ENCODE measurements at regions not wholly inside any gene's neighbourhood (a gene's known extent, or its start where the extent isn't known, plus 50 kb on each side); places are given as distances from the start of the nearest gene placed in this dataset.

GRCh38 chr21:17738176-17738953 is 80.8 kb downstream of the C21orf91 start:
- Mint-ChIP-seq H3K27ac (no peak overlapping the region), H3K27me3 (peaks cover 5% of the 10 kb centered on the region), H3K4me3 (no peak overlapping the region), H3K9me3 (peaks cover 0 to 3% (median 0%) of the 10 kb centered on the region in 7 donors), H3K4me1 (peaks cover 3 to 21% (median 11%) of the 10 kb centered on the region in 4 donors), H3K36me3 (no peaks in the 10 kb centered on the region)
- Histone ChIP-seq H3K4me1 (ENCODE audit: control insufficient read depth, insufficient read depth, low read length, poor library complexity, severe bottlenecking) (no peaks in the 10 kb centered on the region), H3K9me3 (ENCODE audit: control insufficient read depth in 2 of 2, low read length in 2 of 2) (no peaks in the 10 kb centered on the region), H3K27me3 (ENCODE audit: control insufficient read depth, insufficient read depth, low read length) (peaks cover 2% of the 10 kb centered on the region), H3K27ac (ENCODE audit: insufficient read depth, low read length, poor library complexity, severe bottlenecking) (no peak overlapping the region), H3K4me3 (ENCODE audit: low read depth, low read length) (no peak overlapping the region), H3K36me3 (ENCODE audit: control insufficient read depth, insufficient read depth, low read length) (no peaks in the 10 kb centered on the region)
- ATAC-seq (ENCODE audit: low read depth in 2 of 2) (no peak), DNase-seq (no peak)

- Histone ChIP-seq H3K36me3 (ENCODE audit: control insufficient read depth, insufficient read depth, low read length) (no peaks in the 10 kb centered on the region), H3K4me3 (ENCODE audit: low read depth, low read length) (no peak overlapping the region), H3K9me3 (ENCODE audit: control insufficient read depth in 2 of 2, low read length in 2 of 2) (no peaks in the 10 kb centered on the region), H3K27me3 (ENCODE audit: control insufficient read depth, insufficient read depth, low read length) (peaks cover 2% of the 10 kb centered on the region), H3K4me1 (ENCODE audit: control insufficient read depth, insufficient read depth, low read length, poor library complexity, severe bottlenecking) (no peaks in the 10 kb centered on the region), H3K27ac (ENCODE audit: insufficient read depth, low read length, poor library complexity, severe bottlenecking) (no peak overlapping the region)
- peaks cover 2 to 10% (median 7%) of the 10 kb centered on the region in 4 donors for H3K4me1 Mint-ChIP-seq
- no peak for DNase-seq
- no peak overlapping the region for H3K4me3 Mint-ChIP-seq
- H3K36me3 Mint-ChIP-seq: no peaks in the 10 kb centered on the region
- H3K27me3 Mint-ChIP-seq: peaks cover 5% of the 10 kb centered on the region
- H3K27ac Mint-ChIP-seq: no peak overlapping the region
- peaks cover 0 to 3% (median 0%) of the 10 kb centered on the region in 7 donors for H3K9me3 Mint-ChIP-seq
- no peak for ATAC-seq (ENCODE audit: low read depth in 2 of 2)
These were observed 83.1 kb downstream of the C21orf91 start for GRCh38 chr21:17736072-17736471.

- Mint-ChIP-seq H3K4me3 (no peak overlapping the region), H3K36me3 (no peaks in the 10 kb centered on the region), H3K27me3 (peaks cover 11% of the 10 kb centered on the region), H3K4me1 (peaks cover 0 to 9% (median 6%) of the 10 kb centered on the region in 4 donors), H3K27ac (no peak overlapping the region), H3K9me3 (peaks cover 0 to 3% (median 0%) of the 10 kb centered on the region in 7 donors)
- H3K4me3 ChIP-seq (ENCODE audit: low read depth, low read length): no peak overlapping the region
- H3K36me3 ChIP-seq (ENCODE audit: control insufficient read depth, insufficient read depth, low read length): no peaks in the 10 kb centered on the region
- no peaks in the 10 kb centered on the region for H3K4me1 ChIP-seq (ENCODE audit: control insufficient read depth, insufficient read depth, low read length, poor library complexity, severe bottlenecking)
- DNase-seq: no peak
- no peaks in the 10 kb centered on the region for H3K9me3 ChIP-seq (ENCODE audit: control insufficient read depth in 2 of 2, low read length in 2 of 2)
- H3K27me3 ChIP-seq (ENCODE audit: control insufficient read depth, insufficient read depth, low read length): peaks cover 2% of the 10 kb centered on the region
- ATAC-seq (ENCODE audit: low read depth in 2 of 2): no peak
- H3K27ac ChIP-seq (ENCODE audit: insufficient read depth, low read length, poor library complexity, severe bottlenecking): no peak overlapping the region
These were observed 85.9 kb downstream of the C21orf91 start for GRCh38 chr21:17733209-17733608.

GRCh38 chr21:17732306-17732705 is 86.8 kb downstream of the C21orf91 start:
- no peak for DNase-seq
- Histone ChIP-seq H3K27ac (ENCODE audit: insufficient read depth, low read length, poor library complexity, severe bottlenecking) (no peak overlapping the region), H3K4me3 (ENCODE audit: low read depth, low read length) (no peak overlapping the region), H3K36me3 (ENCODE audit: control insufficient read depth, insufficient read depth, low read length) (no peaks in the 10 kb centered on the region), H3K9me3 (ENCODE audit: control insufficient read depth in 2 of 2, low read length in 2 of 2) (no peaks in the 10 kb centered on the region), H3K4me1 (ENCODE audit: control insufficient read depth, insufficient read depth, low read length, poor library complexity, severe bottlenecking) (no peaks in the 10 kb centered on the region), H3K27me3 (ENCODE audit: control insufficient read depth, insufficient read depth, low read length) (peaks cover 2% of the 10 kb centered on the region)
- Mint-ChIP-seq H3K4me1 (peaks cover 0 to 9% (median 6%) of the 10 kb centered on the region in 4 donors), H3K9me3 (peaks cover 0 to 3% (median 0%) of the 10 kb centered on the region in 7 donors), H3K36me3 (no peaks in the 10 kb centered on the region), H3K27me3 (peaks cover 11% of the 10 kb centered on the region), H3K27ac (no peak overlapping the region), H3K4me3 (no peak overlapping the region)
- no peak for ATAC-seq (ENCODE audit: low read depth in 2 of 2)

GRCh38 chr21:17731554-17731953 is 87.6 kb downstream of the C21orf91 start:
- H3K36me3 ChIP-seq (ENCODE audit: control insufficient read depth, insufficient read depth, low read length): no peaks in the 10 kb centered on the region
- peaks cover 0 to 9% (median 6%) of the 10 kb centered on the region in 4 donors for H3K4me1 Mint-ChIP-seq
- H3K4me3 Mint-ChIP-seq: no peak overlapping the region
- ATAC-seq (ENCODE audit: low read depth in 2 of 2) (no peak), DNase-seq (no peak)
- H3K27ac Mint-ChIP-seq: no peak overlapping the region
- H3K27ac ChIP-seq (ENCODE audit: insufficient read depth, low read length, poor library complexity, severe bottlenecking): no peak overlapping the region
- H3K4me1 ChIP-seq (ENCODE audit: control insufficient read depth, insufficient read depth, low read length, poor library complexity, severe bottlenecking): no peaks in the 10 kb centered on the region
- H3K27me3 Mint-ChIP-seq: peaks cover 11% of the 10 kb centered on the region
- no peak overlapping the region for H3K4me3 ChIP-seq (ENCODE audit: low read depth, low read length)
- peaks cover 2% of the 10 kb centered on the region for H3K27me3 ChIP-seq (ENCODE audit: control insufficient read depth, insufficient read depth, low read length)
- H3K9me3 ChIP-seq (ENCODE audit: control insufficient read depth in 2 of 2, low read length in 2 of 2): no peaks in the 10 kb centered on the region
- H3K9me3 Mint-ChIP-seq: peaks cover 0 to 3% (median 0%) of the 10 kb centered on the region in 7 donors
- H3K36me3 Mint-ChIP-seq: no peaks in the 10 kb centered on the region

GRCh38 chr21:17730782-17731181 is 88.4 kb downstream of the C21orf91 start:
- DNase-seq (peak in 2 of 3 donors; percentile 2 to 13), ATAC-seq (ENCODE audit: low read depth in 2 of 2) (no peak)
- Histone ChIP-seq H3K4me1 (ENCODE audit: control insufficient read depth, insufficient read depth, low read length, poor library complexity, severe bottlenecking) (no peaks in the 10 kb centered on the region), H3K27ac (ENCODE audit: insufficient read depth, low read length, poor library complexity, severe bottlenecking) (no peak overlapping the region), H3K4me3 (ENCODE audit: low read depth, low read length) (no peak overlapping the region), H3K36me3 (ENCODE audit: control insufficient read depth, insufficient read depth, low read length) (no peaks in the 10 kb centered on the region), H3K27me3 (ENCODE audit: control insufficient read depth, insufficient read depth, low read length) (peaks cover 2% of the 10 kb centered on the region), H3K9me3 (ENCODE audit: control insufficient read depth in 2 of 2, low read length in 2 of 2) (no peaks in the 10 kb centered on the region)
- Mint-ChIP-seq H3K27ac (peak overlapping the region in 2 of 3 donors; percentile 7 to 59), H3K27me3 (peaks cover 10% of the 10 kb centered on the region), H3K4me1 (peaks cover 0 to 7% (median 5%) of the 10 kb centered on the region in 4 donors), H3K9me3 (peaks cover 0 to 3% (median 0%) of the 10 kb centered on the region in 7 donors), H3K36me3 (no peaks in the 10 kb centered on the region), H3K4me3 (no peak overlapping the region)

- peaks cover 0 to under 1% (median 0%) of the 10 kb centered on the region in 7 donors for H3K9me3 Mint-ChIP-seq
- H3K4me1 Mint-ChIP-seq: peaks cover 0 to 7% (median 5%) of the 10 kb centered on the region in 4 donors
- H3K9me3 ChIP-seq (ENCODE audit: control insufficient read depth in 2 of 2, low read length in 2 of 2): no peaks in the 10 kb centered on the region
- no peak overlapping the region for H3K27ac ChIP-seq (ENCODE audit: insufficient read depth, low read length, poor library complexity, severe bottlenecking)
- no peak overlapping the region for H3K4me3 Mint-ChIP-seq
- H3K27ac Mint-ChIP-seq: no peak overlapping the region
- DNase-seq: no peak
- H3K4me1 ChIP-seq (ENCODE audit: control insufficient read depth, insufficient read depth, low read length, poor library complexity, severe bottlenecking): no peaks in the 10 kb centered on the region
- H3K27me3 ChIP-seq (ENCODE audit: control insufficient read depth, insufficient read depth, low read length): peaks cover 2% of the 10 kb centered on the region
- H3K36me3 Mint-ChIP-seq: no peaks in the 10 kb centered on the region
- H3K4me3 ChIP-seq (ENCODE audit: low read depth, low read length): no peak overlapping the region
- no peak for ATAC-seq (ENCODE audit: low read depth in 2 of 2)
- H3K36me3 ChIP-seq (ENCODE audit: control insufficient read depth, insufficient read depth, low read length): no peaks in the 10 kb centered on the region
- H3K27me3 Mint-ChIP-seq: peaks cover 6% of the 10 kb centered on the region
These were observed 89.7 kb downstream of the C21orf91 start for GRCh38 chr21:17729455-17729854.

- peaks cover 6% of the 10 kb centered on the region for H3K27me3 Mint-ChIP-seq
- no peak overlapping the region for H3K27ac Mint-ChIP-seq
These were observed 91.8 kb downstream of the C21orf91 start for GRCh38 chr21:17727361-17727760.

More at GRCh38 chr21:17727361-17727760, 91.8 kb downstream of the C21orf91 start:
- no peak overlapping the region for H3K27ac ChIP-seq (ENCODE audit: insufficient read depth, low read length, poor library complexity, severe bottlenecking)
- Mint-ChIP-seq H3K4me3 (no peak overlapping the region), H3K9me3 (peaks cover 0 to 4% (median 0%) of the 10 kb centered on the region in 7 donors), H3K36me3 (no peaks in the 10 kb centered on the region), H3K4me1 (peaks cover 0 to 7% (median 5%) of the 10 kb centered on the region in 4 donors)
- no peak for DNase-seq
- H3K27me3 ChIP-seq (ENCODE audit: control insufficient read depth, insufficient read depth, low read length): no peaks in the 10 kb centered on the region
- H3K4me1 ChIP-seq (ENCODE audit: control insufficient read depth, insufficient read depth, low read length, poor library complexity, severe bottlenecking): no peaks in the 10 kb centered on the region
- no peak overlapping the region for H3K4me3 ChIP-seq (ENCODE audit: low read depth, low read length)
- no peaks in the 10 kb centered on the region for H3K9me3 ChIP-seq (ENCODE audit: control insufficient read depth in 2 of 2, low read length in 2 of 2)
- ATAC-seq (ENCODE audit: low read depth in 2 of 2): no peak
- H3K36me3 ChIP-seq (ENCODE audit: control insufficient read depth, insufficient read depth, low read length): no peaks in the 10 kb centered on the region
